ENCODE measurements at regions not wholly inside any gene's neighbourhood (a gene's known extent, or its start where the extent isn't known, plus 50 kb on each side); places are given as distances from the start of the nearest gene placed in this dataset.

DNA sequence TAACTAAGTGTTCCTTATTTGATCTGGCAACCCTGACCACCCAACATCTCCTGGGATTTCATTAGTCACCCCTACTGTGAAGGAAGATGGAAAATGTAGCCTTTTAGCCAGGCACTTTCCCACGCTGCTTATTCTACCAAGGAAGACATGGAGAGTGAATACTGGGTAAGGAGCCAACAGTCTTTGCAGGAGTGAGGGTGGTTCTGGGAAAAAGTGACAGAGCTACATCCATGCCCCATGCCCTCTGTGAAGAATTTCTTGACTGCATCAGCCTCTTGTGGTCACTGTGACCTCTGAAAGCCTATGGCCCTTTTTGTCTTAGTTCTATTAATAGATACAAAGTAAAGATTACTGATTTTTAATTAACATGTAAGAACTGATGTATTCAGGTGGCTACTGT lies 196.0 kb upstream of the EEA1 start:
- no peak for TF ChIP-seq CTCF (IDR thresholded peaks at IDR 0.05; ENCODE audit: borderline replicate concordance, control extremely low read depth, extremely low read depth, insufficient read depth, missing control alignments)
- DNase-seq (ENCODE audit: low spot score): no peak
- in situ Hi-C loops (cut with MboI; ENCODE audit: low sequenced_read_pairs, unreplicated experiment): loop anchor here (25.0 kb wide), 1 partner anchor 262 kb away; the partner anchor contains the start of gene NUDT4

DNA sequence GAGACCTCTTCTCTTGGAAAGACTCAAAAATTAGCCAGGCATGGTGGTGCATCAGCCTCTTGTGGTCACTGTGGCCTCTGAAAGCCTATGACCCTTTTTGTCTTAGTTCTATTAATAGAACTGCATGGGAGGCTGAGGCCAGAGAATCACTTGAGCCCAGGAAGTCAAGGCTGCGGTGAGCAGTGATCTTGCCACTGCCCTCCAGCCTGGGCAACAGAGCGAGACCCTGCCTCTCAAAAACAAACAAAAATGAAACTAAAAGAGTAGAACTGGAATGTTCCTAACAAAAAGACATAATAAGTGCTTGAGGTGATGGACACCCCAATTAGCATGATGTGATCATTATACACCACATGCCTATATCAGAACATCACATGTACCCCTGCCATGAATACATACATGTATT lies 197.0 kb upstream of the EEA1 start:
- in situ Hi-C loops (cut with MboI; ENCODE audit: low sequenced_read_pairs, unreplicated experiment): loop anchor here (25.0 kb wide), 1 partner anchor 261 kb away; the partner anchor contains the start of gene NUDT4
- no peak for DNase-seq (ENCODE audit: low spot score)

GRCh38 chr12:93127107-93127560 lies 198.0 kb upstream of the EEA1 start:
- TF ChIP-seq CTCF (IDR thresholded peaks at IDR 0.05; ENCODE audit: borderline replicate concordance, control extremely low read depth, extremely low read depth, insufficient read depth, missing control alignments): no peak
- in situ Hi-C loops (cut with MboI; ENCODE audit: low sequenced_read_pairs, unreplicated experiment): loop anchor here (25.0 kb wide), 1 partner anchor 260 kb away; the partner anchor contains the start of gene NUDT4

More for the DNA sequence above, 197.0 kb upstream of the EEA1 start:
- no peak for TF ChIP-seq CTCF (IDR thresholded peaks at IDR 0.05; ENCODE audit: borderline replicate concordance, control extremely low read depth, extremely low read depth, insufficient read depth, missing control alignments)

GRCh38 chr12:93127582-93128331 lies 198.7 kb upstream of the EEA1 start:
- TF ChIP-seq CTCF (IDR thresholded peaks at IDR 0.05; ENCODE audit: borderline replicate concordance, control extremely low read depth, extremely low read depth, insufficient read depth, missing control alignments): no peak
- DNase-seq (ENCODE audit: low spot score): no peak
- in situ Hi-C loops (cut with MboI; ENCODE audit: low sequenced_read_pairs, unreplicated experiment): loop anchor here (25.0 kb wide), 1 partner anchor 260 kb away; the partner anchor contains the start of gene NUDT4

More at GRCh38 chr12:93127107-93127560, 198.0 kb upstream of the EEA1 start:
- no peak for DNase-seq (ENCODE audit: low spot score)

- DNase-seq (ENCODE audit: low spot score): no peak
- TF ChIP-seq CTCF (IDR thresholded peaks at IDR 0.05; ENCODE audit: borderline replicate concordance, control extremely low read depth, extremely low read depth, insufficient read depth, missing control alignments): no peak
- in situ Hi-C loops (cut with MboI; ENCODE audit: low sequenced_read_pairs, unreplicated experiment): loop anchor here (25.0 kb wide), 1 partner anchor 259 kb away; the partner anchor contains the start of gene NUDT4
These were observed 199.2 kb upstream of the EEA1 start for GRCh38 chr12:93128332-93128707.

- no peak for TF ChIP-seq CTCF (IDR thresholded peaks at IDR 0.05; ENCODE audit: borderline replicate concordance, control extremely low read depth, extremely low read depth, insufficient read depth, missing control alignments)
- DNase-seq (ENCODE audit: low spot score): no peak
- in situ Hi-C loops (cut with MboI; ENCODE audit: low sequenced_read_pairs, unreplicated experiment): loop anchor here (25.0 kb wide), 1 partner anchor 257 kb away; the partner anchor contains the start of gene NUDT4
These were observed 201.4 kb upstream of the EEA1 start for GRCh38 chr12:93130366-93131054.
